Gastroesophageal sphincter (tissue), 4 donors: ENCODE measurements at regions not wholly inside any gene's neighbourhood (a gene's known extent, or its start where the extent isn't known, plus 50 kb on each side); places are given as distances from the start of the nearest gene placed in this dataset.

Source experiments
- ATAC-seq: fragments of 150-250 bp; one replicate; pipeline ENCODE4 v1.9.1; 2016; ENCODE audit warnings: mild to moderate bottlenecking, moderate library complexity
- H3K27ac ChIP-seq, 4 donors: fragments of 200-600 bp; sonication (generic) in 3 of 4; 1 replicate in 3 of 4; 2 replicates in 1 of 4; pipeline ENCODE4 v1.5.1; 2016 to 2019
- H3K27me3 ChIP-seq: fragments of 200-600 bp; sonication (generic); one replicate; pipeline ENCODE4 v1.5.1; 2019
- H3K36me3 ChIP-seq, 2 donors: fragments of 200-600 bp; sonication (generic); one replicate each; pipeline ENCODE4 v1.5.1; 2019; ENCODE audit warnings: control low read depth in 1 of 2
- H3K4me1 ChIP-seq, 3 donors: fragments of 200-600 bp; sonication (generic); 1 replicate in 2 of 3; 2 replicates in 1 of 3; pipeline ENCODE4 v1.5.1; 2016 to 2019; ENCODE audit warnings: control low read depth in 2 of 3
- H3K4me3 ChIP-seq, 2 donors: fragments of 200-600 bp; sonication (generic); one replicate each; pipeline ENCODE4 v1.5.1; 2019; ENCODE audit warnings: mild to moderate bottlenecking in 1 of 2, moderate library complexity in 1 of 2
- H3K9me3 ChIP-seq, 3 donors: fragments of 200-600 bp; sonication (generic); one replicate each; pipeline ENCODE4 v1.5.1; 2017 to 2019; ENCODE audit warnings: control low read depth in 2 of 3
- CTCF ChIP-seq, 4 experiments: fragments of 200-600 bp in 2 of 4; fragments of 450-650 bp in 2 of 4; sonication (generic) in 1 of 4; IDR thresholded peaks; one replicate each; pipeline ENCODE4 v1.5.1; 2017 to 2019; ENCODE audit warnings: antibody characterized with exemption in 4 of 4, mild to moderate bottlenecking in 2 of 4, moderate library complexity in 2 of 4
- EP300 ChIP-seq: sonication (generic); formaldehyde crosslinking; IDR thresholded peaks from one replicate; pipeline ENCODE4 v1.6.1; 2017; ENCODE audit warnings: antibody characterized with exemption, mild to moderate bottlenecking
- POLR2A ChIP-seq, 2 donors: fragments of 450-650 bp; IDR thresholded peaks; one replicate each; pipeline ENCODE4 v1.6.1; 2017; ENCODE audit warnings: antibody characterized with exemption in 2 of 2, mild to moderate bottlenecking in 2 of 2, moderate library complexity in 1 of 2
- POLR2AphosphoS5 ChIP-seq: sonication (generic); formaldehyde crosslinking; IDR thresholded peaks from one replicate; pipeline ENCODE4 v1.6.1; 2017; ENCODE audit warnings: antibody characterized with exemption
- WGBS, 2 donors: methylation state at CpG; one replicate each; pipeline ENCODE4 v1.1.5; 2018; ENCODE audit warnings: low coverage in 1 of 2; 5-methylcytosine and 5-hydroxymethylcytosine counted together

DNA sequence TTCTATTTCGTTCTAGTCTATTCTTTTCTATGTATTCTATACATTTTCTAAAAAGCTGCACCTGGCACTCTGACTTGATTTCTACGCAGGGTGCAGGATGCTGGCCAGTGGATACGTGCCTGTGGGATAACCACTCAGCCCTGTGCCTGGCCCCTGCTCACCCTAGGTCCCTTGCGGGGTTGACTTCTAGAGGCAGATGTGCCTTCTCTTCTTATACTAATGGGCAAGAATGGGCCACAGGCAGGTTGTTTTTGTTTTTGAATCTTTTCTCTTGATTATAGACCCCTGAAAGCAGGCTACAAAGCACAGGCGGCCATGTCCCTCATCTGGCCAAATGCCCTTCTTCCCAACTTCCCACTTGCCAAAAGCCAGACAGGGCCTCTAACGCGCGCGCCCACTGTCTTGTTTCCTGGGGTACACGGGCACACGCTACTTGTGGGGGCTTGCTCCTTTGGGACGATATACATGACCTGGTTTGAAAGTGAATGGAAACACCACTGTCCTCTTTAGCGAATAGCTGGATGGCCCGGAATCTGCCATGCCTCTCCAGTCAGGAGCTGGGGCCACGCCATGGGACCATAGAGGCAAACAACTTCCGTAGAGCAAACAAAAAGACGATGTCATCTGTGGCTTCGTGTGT, 162.7 kb upstream of the IRX2 start:
- no peak overlapping the region for H3K4me3 ChIP-seq
- TF ChIP-seq CTCF (IDR thresholded peaks at IDR 0.05), result no peak
- TF ChIP-seq POLR2A (IDR thresholded peaks at IDR 0.05), result no peak
- TF ChIP-seq POLR2AphosphoS5, result no peak
- no peak for TF ChIP-seq EP300

DNA sequence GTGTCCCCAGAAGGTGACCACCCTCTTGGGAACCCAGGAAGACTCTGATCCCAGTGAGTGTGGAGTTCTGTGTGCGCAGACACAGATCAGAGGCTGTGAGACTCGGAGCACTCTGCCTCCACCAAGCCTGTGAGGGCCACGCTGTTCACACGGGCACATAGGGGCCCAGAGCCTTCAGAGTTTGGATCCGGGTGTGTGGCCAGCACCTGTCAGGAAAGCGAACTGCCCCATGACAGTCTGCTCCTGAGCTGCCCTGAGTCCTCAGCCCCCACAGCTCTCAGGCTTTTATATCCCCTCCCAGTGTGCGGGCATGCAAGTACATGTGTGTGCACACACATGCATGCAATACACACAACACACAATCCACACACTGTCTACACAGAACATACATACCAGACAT, 161.8 kb upstream of the IRX2 start:
- Histone ChIP-seq H3K27ac (no peak overlapping the region), H3K36me3 (no peaks in the 10 kb centered on the region), H3K27me3 (peaks cover 8% of the 10 kb centered on the region), H3K4me1 (no peaks in the 10 kb centered on the region), H3K9me3 (no peaks in the 10 kb centered on the region), H3K4me3 (no peak overlapping the region)
- ATAC-seq, result peak; percentile 36
- 83% methylated on average over 1 of the region's 7 CpGs; no CpG with 5 or more reads in 1 of the 2 donors for WGBS, 2 donors
- TF ChIP-seq POLR2AphosphoS5 (no peak), EP300 (no peak), CTCF (IDR thresholded peaks at IDR 0.05) (no peak), POLR2A (IDR thresholded peaks at IDR 0.05) (no peak)

More for the DNA sequence above, 162.7 kb upstream of the IRX2 start:
- peaks cover 8% of the 10 kb centered on the region for H3K27me3 ChIP-seq
- H3K4me1 ChIP-seq, result no peaks in the 10 kb centered on the region
- H3K27ac ChIP-seq, result no peak overlapping the region
- ATAC-seq, result no peak
- peaks cover 0 to under 1% (median 0%) of the 10 kb centered on the region in 3 donors for H3K9me3 ChIP-seq
- no peaks in the 10 kb centered on the region for H3K36me3 ChIP-seq
- 75 to 89% methylated on average over 11 to 13 of the region's 18 CpGs for WGBS, 2 donors

GRCh38 chr5:2912741-2913140, 161.3 kb upstream of the IRX2 start:
- WGBS, 2 donors, result 80 to 88% methylated on average over 13 of the region's 13 CpGs
- Histone ChIP-seq H3K9me3 (no peaks in the 10 kb centered on the region), H3K36me3 (no peaks in the 10 kb centered on the region)

DNA sequence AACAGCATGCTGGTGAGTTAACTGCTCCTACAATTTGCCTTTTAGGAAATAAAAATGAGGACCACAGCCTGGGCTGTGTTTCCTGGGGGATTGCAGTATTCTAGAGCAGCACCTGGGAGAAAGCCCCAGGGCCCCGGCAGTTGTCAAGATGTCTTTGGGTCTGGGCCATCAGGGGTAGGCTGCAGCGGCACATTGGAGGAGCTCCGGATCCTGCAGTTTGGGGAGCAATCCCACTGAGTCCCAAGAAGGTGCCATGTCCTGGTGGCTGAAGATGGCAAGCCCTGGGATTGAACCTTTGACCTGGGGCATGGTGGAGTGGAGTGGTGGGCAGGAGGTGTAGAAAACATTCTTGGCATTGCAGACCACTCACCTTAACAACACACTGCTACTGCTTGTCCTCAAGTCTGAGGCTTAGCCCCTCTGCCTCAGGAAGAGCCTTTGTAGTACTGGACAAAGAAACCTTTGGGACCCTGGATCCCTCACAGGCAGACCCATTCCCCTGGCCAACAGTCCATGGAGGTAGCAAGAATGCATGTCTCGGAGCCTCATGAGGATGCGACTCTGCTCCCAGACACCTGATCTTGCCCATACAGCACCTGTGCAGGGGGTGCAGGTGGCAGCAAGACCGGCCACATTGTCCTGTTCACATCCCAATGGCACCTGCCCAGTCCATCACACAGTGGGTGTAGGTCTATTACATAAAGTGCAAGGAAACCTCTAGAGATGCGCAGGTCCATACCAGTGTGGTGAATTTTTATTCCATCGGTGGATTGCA, 159.1 kb upstream of the IRX2 start:
- H3K4me1 ChIP-seq, result no peaks in the 10 kb centered on the region
- WGBS, 2 donors, result 91 to 93% methylated on average over 3 to 6 of the region's 8 CpGs
- TF ChIP-seq POLR2A (IDR thresholded peaks at IDR 0.05) (no peak), EP300 (no peak), POLR2AphosphoS5 (no peak), CTCF (IDR thresholded peaks at IDR 0.05) (no peak)
- ATAC-seq, result no peak
- no peak overlapping the region for H3K4me3 ChIP-seq
- H3K9me3 ChIP-seq, result no peaks in the 10 kb centered on the region
- H3K27ac ChIP-seq, result no peak overlapping the region
- H3K36me3 ChIP-seq, result no peaks in the 10 kb centered on the region
- H3K27me3 ChIP-seq, result peaks cover 13% of the 10 kb centered on the region

More at GRCh38 chr5:2912741-2913140, 161.3 kb upstream of the IRX2 start:
- ATAC-seq, result no peak
- H3K27me3 ChIP-seq, result peaks cover 8% of the 10 kb centered on the region
- no peak for TF ChIP-seq EP300
- TF ChIP-seq POLR2AphosphoS5, result no peak
- no peak for TF ChIP-seq CTCF (IDR thresholded peaks at IDR 0.05)
- no peak for TF ChIP-seq POLR2A (IDR thresholded peaks at IDR 0.05)
- H3K27ac ChIP-seq, result no peak overlapping the region
- no peaks in the 10 kb centered on the region for H3K4me1 ChIP-seq
- H3K4me3 ChIP-seq, result no peak overlapping the region

- H3K27me3 ChIP-seq, result peaks cover 12% of the 10 kb centered on the region
- WGBS, 2 donors, result 75 to 93% methylated on average over 4 to 7 of the region's 10 CpGs
- no peaks in the 10 kb centered on the region for H3K36me3 ChIP-seq
- H3K27ac ChIP-seq, result no peak overlapping the region
- H3K4me1 ChIP-seq, result no peaks in the 10 kb centered on the region
- ATAC-seq, result no peak
- H3K4me3 ChIP-seq, result no peak overlapping the region
- H3K9me3 ChIP-seq, result no peaks in the 10 kb centered on the region
- no peak for TF ChIP-seq POLR2A (IDR thresholded peaks at IDR 0.05)
- no peak for TF ChIP-seq CTCF (IDR thresholded peaks at IDR 0.05)
- TF ChIP-seq POLR2AphosphoS5, result no peak
- no peak for TF ChIP-seq EP300
Measured at GRCh38 chr5:2909035-2909434, 157.6 kb upstream of the IRX2 start.
